ENCODE measurements at regions not wholly inside any gene's neighbourhood (a gene's known extent, or its start where the extent isn't known, plus 50 kb on each side); places are given as distances from the start of the nearest gene placed in this dataset.

DNA sequence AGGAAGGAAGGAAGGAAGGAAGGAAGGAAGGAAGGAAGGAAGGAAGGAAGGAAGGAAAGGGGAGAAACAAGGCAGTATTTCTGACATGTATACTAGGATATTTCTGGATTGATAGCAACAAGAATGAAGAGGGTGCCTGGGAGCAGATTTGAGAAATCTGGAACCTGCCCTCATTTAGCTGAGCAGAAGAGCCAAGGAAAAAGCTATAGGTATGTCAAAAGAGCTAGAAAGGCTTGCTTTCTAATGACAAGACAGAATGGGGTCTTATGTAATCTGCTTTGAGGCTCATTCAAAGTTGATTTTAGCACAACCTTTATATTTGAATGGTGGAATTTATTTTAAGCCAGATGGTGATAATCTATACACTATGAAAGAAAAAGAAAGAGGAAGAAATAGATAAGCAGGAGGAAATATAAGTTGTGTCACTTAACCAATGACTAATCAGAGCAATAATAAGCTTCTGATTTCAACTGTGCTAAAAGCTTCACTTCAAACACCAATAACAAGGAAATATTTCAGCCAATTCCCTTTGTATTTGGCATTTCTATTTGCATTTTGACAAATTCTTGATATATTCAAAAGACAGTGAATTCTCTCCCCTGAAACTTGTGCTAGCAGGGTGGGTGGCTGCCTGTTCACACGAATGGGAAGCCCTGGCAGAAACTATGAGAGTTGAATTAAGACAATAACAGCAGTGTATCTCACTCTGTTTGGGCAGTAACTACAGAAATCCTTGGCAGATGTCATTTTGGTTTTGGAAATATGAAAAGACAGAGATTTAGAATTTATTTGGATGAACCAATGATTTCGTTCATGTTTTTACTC lies 76.3 kb upstream of the FLRT2 start:
- no peaks in the 10 kb centered on the region for H3K79me2 ChIP-seq (ENCODE audit: control insufficient read depth, insufficient read depth, low read length, poor library complexity)
- DNase-seq: no peak
- no peaks in the 10 kb centered on the region for H3K9me3 ChIP-seq (ENCODE audit: insufficient read depth, low read depth, low read length)
- H2BK120ac ChIP-seq (ENCODE audit: insufficient read depth, low read length, poor library complexity): no peak overlapping the region
- no peak overlapping the region for H2BK12ac ChIP-seq (ENCODE audit: low read length)
- no peak overlapping the region for H4K8ac ChIP-seq (ENCODE audit: low read depth, low read length)
- no peak overlapping the region for H4K12ac ChIP-seq (ENCODE audit: low read depth, low read length)
- H3K4me1 ChIP-seq (ENCODE audit: control insufficient read depth in 1 of 2, insufficient read depth in 2 of 2, low read length in 2 of 2): no peaks in the 10 kb centered on the region
- no peaks in the 10 kb centered on the region for H3K36me3 ChIP-seq (ENCODE audit: control insufficient read depth in 1 of 2, insufficient read depth in 2 of 2, low read length in 2 of 2)
- no peak overlapping the region for H3K18ac ChIP-seq (ENCODE audit: low read length)
- no peak overlapping the region for H4K91ac ChIP-seq (ENCODE audit: low read depth, low read length)
- H3K4ac ChIP-seq (ENCODE audit: low read depth, low read length): no peak overlapping the region
- H3K4me3 ChIP-seq (ENCODE audit: low read depth, low read length): no peak overlapping the region
- H2BK5ac ChIP-seq (ENCODE audit: low read depth, low read length, poor library complexity): no peak overlapping the region
- no peaks in the 10 kb centered on the region for H3K79me1 ChIP-seq (ENCODE audit: low read length)
- no CpG with 5 or more reads among the region's 2 CpGs for WGBS (ENCODE audit: extremely low coverage, insufficient coverage, insufficient read length)
- H3K27me3 ChIP-seq (ENCODE audit: insufficient read depth, low read length): no peaks in the 10 kb centered on the region
- H3K23ac ChIP-seq (ENCODE audit: low read length): no peak overlapping the region
- no peak overlapping the region for H3K27ac ChIP-seq (ENCODE audit: low read depth, low read length)
- no peak overlapping the region for H2AK5ac ChIP-seq (ENCODE audit: low read length)
- H2AFZ ChIP-seq (ENCODE audit: insufficient read depth, low read length, poor library complexity): no peak overlapping the region
- no peak overlapping the region for H3K4me2 ChIP-seq (ENCODE audit: low read length)
- no peak overlapping the region for H3K14ac ChIP-seq (ENCODE audit: low read length)
- no peak overlapping the region for H3K9ac ChIP-seq (ENCODE audit: low read length)

GRCh38 chr14:85454226-85454813 lies 75.6 kb upstream of the FLRT2 start:
- no peak overlapping the region for H4K12ac ChIP-seq (ENCODE audit: low read depth, low read length)
- H2BK120ac ChIP-seq (ENCODE audit: insufficient read depth, low read length, poor library complexity): no peak overlapping the region
- no peak overlapping the region for H2AK5ac ChIP-seq (ENCODE audit: low read length)
- no peak overlapping the region for H3K18ac ChIP-seq (ENCODE audit: low read length)
- no peak overlapping the region for H3K4me2 ChIP-seq (ENCODE audit: low read length)
- H3K14ac ChIP-seq (ENCODE audit: low read length): no peak overlapping the region
- no peak overlapping the region for H3K9ac ChIP-seq (ENCODE audit: low read length)
- no peak overlapping the region for H3K23ac ChIP-seq (ENCODE audit: low read length)
- H3K4me3 ChIP-seq (ENCODE audit: low read depth, low read length): no peak overlapping the region
- H3K27ac ChIP-seq (ENCODE audit: low read depth, low read length): no peak overlapping the region
- no peak overlapping the region for H4K8ac ChIP-seq (ENCODE audit: low read depth, low read length)
- no peaks in the 10 kb centered on the region for H3K79me2 ChIP-seq (ENCODE audit: control insufficient read depth, insufficient read depth, low read length, poor library complexity)
- H3K27me3 ChIP-seq (ENCODE audit: insufficient read depth, low read length): no peaks in the 10 kb centered on the region
- H3K4me1 ChIP-seq (ENCODE audit: control insufficient read depth in 1 of 2, insufficient read depth in 2 of 2, low read length in 2 of 2): no peaks in the 10 kb centered on the region
- no peaks in the 10 kb centered on the region for H3K79me1 ChIP-seq (ENCODE audit: low read length)
- H2BK12ac ChIP-seq (ENCODE audit: low read length): no peak overlapping the region
- no peaks in the 10 kb centered on the region for H3K36me3 ChIP-seq (ENCODE audit: control insufficient read depth in 1 of 2, insufficient read depth in 2 of 2, low read length in 2 of 2)
- DNase-seq: no peak
- no peak overlapping the region for H2BK5ac ChIP-seq (ENCODE audit: low read depth, low read length, poor library complexity)
- no peak overlapping the region for H2AFZ ChIP-seq (ENCODE audit: insufficient read depth, low read length, poor library complexity)
- no peak overlapping the region for H3K4ac ChIP-seq (ENCODE audit: low read depth, low read length)
- no CpG with 5 or more reads among the region's 3 CpGs for WGBS (ENCODE audit: extremely low coverage, insufficient coverage, insufficient read length)
- H3K9me3 ChIP-seq (ENCODE audit: insufficient read depth, low read depth, low read length): no peaks in the 10 kb centered on the region
- H4K91ac ChIP-seq (ENCODE audit: low read depth, low read length): no peak overlapping the region

DNA sequence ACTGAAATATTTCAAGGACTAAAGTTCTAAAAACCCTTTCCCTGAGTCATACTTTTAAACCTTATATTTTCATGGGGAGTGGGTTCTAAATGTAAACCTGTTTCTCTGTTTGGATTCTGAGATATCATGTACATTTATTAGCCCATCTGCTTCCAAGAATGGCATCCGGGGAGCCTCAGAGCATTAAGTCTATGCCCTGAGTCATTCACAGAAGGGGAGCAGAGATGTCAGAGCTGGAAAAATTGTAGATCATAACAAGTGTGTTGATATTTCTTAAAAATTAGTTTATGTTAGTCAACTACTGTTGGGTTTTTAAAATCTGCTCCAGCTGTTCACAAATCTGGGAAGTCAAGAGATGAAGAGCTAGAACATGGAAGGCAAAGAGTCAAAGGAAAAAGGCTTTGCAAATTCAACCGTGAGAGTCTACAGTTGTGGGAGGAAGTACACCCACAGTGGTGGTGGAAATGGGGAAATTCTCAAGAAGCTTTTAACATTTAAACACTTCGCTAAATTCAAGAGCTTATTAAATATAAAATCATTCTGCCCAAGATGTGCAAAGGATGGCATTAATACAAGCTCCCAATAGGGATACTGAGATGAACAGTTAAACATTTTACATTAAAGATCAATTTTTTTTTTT lies 70.5 kb upstream of the FLRT2 start:
- no peaks in the 10 kb centered on the region for H3K4me1 ChIP-seq (ENCODE audit: control insufficient read depth in 1 of 2, insufficient read depth in 2 of 2, low read length in 2 of 2)
- no peak overlapping the region for H3K27ac ChIP-seq (ENCODE audit: low read depth, low read length)
- no peak overlapping the region for H3K4me2 ChIP-seq (ENCODE audit: low read length)
- no peaks in the 10 kb centered on the region for H3K36me3 ChIP-seq (ENCODE audit: control insufficient read depth in 1 of 2, insufficient read depth in 2 of 2, low read length in 2 of 2)
- no peak overlapping the region for H3K14ac ChIP-seq (ENCODE audit: low read length)
- H3K18ac ChIP-seq (ENCODE audit: low read length): no peak overlapping the region
- no peak overlapping the region for H4K8ac ChIP-seq (ENCODE audit: low read depth, low read length)
- no peak overlapping the region for H3K4me3 ChIP-seq (ENCODE audit: low read depth, low read length)
- H3K79me2 ChIP-seq (ENCODE audit: control insufficient read depth, insufficient read depth, low read length, poor library complexity): no peaks in the 10 kb centered on the region
- DNase-seq: no peak
- no peak overlapping the region for H2BK120ac ChIP-seq (ENCODE audit: insufficient read depth, low read length, poor library complexity)
- H2AFZ ChIP-seq (ENCODE audit: insufficient read depth, low read length, poor library complexity): no peak overlapping the region
- H3K9ac ChIP-seq (ENCODE audit: low read length): no peak overlapping the region
- no peaks in the 10 kb centered on the region for H3K79me1 ChIP-seq (ENCODE audit: low read length)
- peaks cover 6% of the 10 kb centered on the region for H3K27me3 ChIP-seq (ENCODE audit: insufficient read depth, low read length)
- H4K91ac ChIP-seq (ENCODE audit: low read depth, low read length): no peak overlapping the region
- H3K23ac ChIP-seq (ENCODE audit: low read length): no peak overlapping the region
- H3K4ac ChIP-seq (ENCODE audit: low read depth, low read length): no peak overlapping the region
- no peak overlapping the region for H2AK5ac ChIP-seq (ENCODE audit: low read length)
- no peaks in the 10 kb centered on the region for H3K9me3 ChIP-seq (ENCODE audit: insufficient read depth, low read depth, low read length)
- H4K12ac ChIP-seq (ENCODE audit: low read depth, low read length): no peak overlapping the region
- H2BK12ac ChIP-seq (ENCODE audit: low read length): no peak overlapping the region
- no peak overlapping the region for H2BK5ac ChIP-seq (ENCODE audit: low read depth, low read length, poor library complexity)
- no CpG with 5 or more reads among the region's 3 CpGs for WGBS (ENCODE audit: extremely low coverage, insufficient coverage, insufficient read length)

DNA sequence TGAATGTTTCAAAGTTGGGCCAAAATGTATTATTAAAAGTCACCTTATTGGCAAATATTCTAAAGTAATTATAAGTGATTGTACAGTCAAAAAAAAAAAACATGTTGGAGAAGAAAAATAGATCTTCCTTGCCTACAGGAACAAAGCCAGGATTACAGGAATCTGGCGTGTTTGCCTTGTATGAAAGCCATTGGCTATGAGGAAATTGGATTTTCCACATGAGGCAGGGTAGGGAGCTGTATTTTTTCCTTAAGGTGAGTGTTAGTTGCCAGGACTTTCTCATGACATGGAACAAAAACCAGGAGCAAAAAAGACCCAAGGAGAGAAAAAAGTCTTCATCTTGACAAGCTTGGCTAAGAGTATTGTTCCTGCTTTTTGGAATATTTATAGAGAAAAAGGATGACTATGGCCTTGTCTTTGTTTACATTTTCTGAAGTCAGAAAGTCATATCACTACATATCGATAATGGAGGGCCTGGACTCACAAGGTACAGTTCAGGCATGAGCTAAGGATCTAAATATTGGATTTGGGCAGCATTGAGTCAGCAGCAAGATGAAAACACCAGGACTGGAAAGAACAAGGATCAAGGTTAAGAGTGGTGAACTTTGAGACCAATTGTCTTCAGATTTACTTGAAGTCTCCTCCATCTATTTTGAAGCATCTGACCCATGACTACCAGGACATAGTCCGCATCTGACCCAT lies 68.4 kb upstream of the FLRT2 start:
- no peak for DNase-seq
- Histone ChIP-seq H3K9me3 (ENCODE audit: insufficient read depth, low read depth, low read length) (no peaks in the 10 kb centered on the region), H2BK120ac (ENCODE audit: insufficient read depth, low read length, poor library complexity) (no peak overlapping the region), H2BK5ac (ENCODE audit: low read depth, low read length, poor library complexity) (no peak overlapping the region), H3K23ac (ENCODE audit: low read length) (no peak overlapping the region), H3K18ac (ENCODE audit: low read length) (no peak overlapping the region), H3K36me3 (ENCODE audit: control insufficient read depth in 1 of 2, insufficient read depth in 2 of 2, low read length in 2 of 2) (no peaks in the 10 kb centered on the region), H3K4ac (ENCODE audit: low read depth, low read length) (no peak overlapping the region), H4K8ac (ENCODE audit: low read depth, low read length) (no peak overlapping the region), H2AFZ (ENCODE audit: insufficient read depth, low read length, poor library complexity) (no peak overlapping the region), H3K14ac (ENCODE audit: low read length) (no peak overlapping the region), H4K12ac (ENCODE audit: low read depth, low read length) (no peak overlapping the region), H3K27me3 (ENCODE audit: insufficient read depth, low read length) (peaks cover 6% of the 10 kb centered on the region), H3K4me1 (ENCODE audit: control insufficient read depth in 1 of 2, insufficient read depth in 2 of 2, low read length in 2 of 2) (no peaks in the 10 kb centered on the region), H3K4me2 (ENCODE audit: low read length) (no peak overlapping the region), H2BK12ac (ENCODE audit: low read length) (no peak overlapping the region), H2AK5ac (ENCODE audit: low read length) (no peak overlapping the region), H3K79me2 (ENCODE audit: control insufficient read depth, insufficient read depth, low read length, poor library complexity) (no peaks in the 10 kb centered on the region), H3K4me3 (ENCODE audit: low read depth, low read length) (no peak overlapping the region), H3K9ac (ENCODE audit: low read length) (no peak overlapping the region), H4K91ac (ENCODE audit: low read depth, low read length) (no peak overlapping the region), H3K27ac (ENCODE audit: low read depth, low read length) (no peak overlapping the region), H3K79me1 (ENCODE audit: low read length) (no peaks in the 10 kb centered on the region)
- WGBS (ENCODE audit: extremely low coverage, insufficient coverage, insufficient read length): no CpG with 5 or more reads among the region's 3 CpGs
